ENCODE measurements at regions not wholly inside any gene's neighbourhood (a gene's known extent, or its start where the extent isn't known, plus 50 kb on each side); places are given as distances from the start of the nearest gene placed in this dataset.

- POLR2A ChIA-PET: no interaction called here
- H3K36me3 Mint-ChIP-seq: 0 out of 2 replicates have a peak, but pooled peaks cover 3% of the 10 kb centered on the region
- no peak for TF ChIP-seq IRF1 (CRISPR knock-in tag; IDR thresholded peaks at IDR 0.05)
- no peak for TF ChIP-seq ATF1 (CRISPR knock-in tag; IDR thresholded peaks at IDR 0.05)
- TF ChIP-seq ZNF219 (CRISPR knock-in tag; IDR thresholded peaks at IDR 0.05; ENCODE audit: borderline replicate concordance): no peak
- no peak for TF ChIP-seq USF2 (CRISPR knock-in tag; IDR thresholded peaks at IDR 0.05)
- no peak for TF ChIP-seq NFE2L1 (CRISPR knock-in tag; IDR thresholded peaks at IDR 0.05)
- no peaks in the 10 kb centered on the region for H3K27me3 Mint-ChIP-seq (ENCODE audit: low read depth)
- H3K4me3 Mint-ChIP-seq: no peak overlapping the region
- DNase-seq (ENCODE audit: low spot score) (no peak), ATAC-seq (peak; percentile 58)
- H3K27ac Mint-ChIP-seq: no peak overlapping the region
- H3K9me3 Mint-ChIP-seq: peaks cover 8% of the 10 kb centered on the region; the same call in 1 of the 2 replicates
- CTCF ChIA-PET: interaction anchor here (3.3 kb wide), 1 partner anchor 9 kb away, joined by 20 read pairs; no protein-coding TSS in a partner anchor
- H3K4me1 Mint-ChIP-seq: peaks cover 30% of the 10 kb centered on the region
Measured at GRCh38 chr18:70423988-70424387, 135.1 kb downstream of the SOCS6 start.

- TF ChIP-seq SP1 (CRISPR knock-in tag; conservative IDR thresholded peaks at IDR 0.05): no peak
- TF ChIP-seq IRF2 (CRISPR knock-in tag; IDR thresholded peaks at IDR 0.05; ENCODE audit: borderline replicate concordance, low read depth): no peak
- no peak for TF ChIP-seq PREB (CRISPR knock-in tag; IDR thresholded peaks at IDR 0.05; ENCODE audit: borderline replicate concordance)
- TF ChIP-seq TP53 (CRISPR knock-in tag; IDR thresholded peaks at IDR 0.05): no peak
- no peak for TF ChIP-seq NFATC4 (CRISPR knock-in tag; IDR thresholded peaks at IDR 0.05)
- no peak for TF ChIP-seq ZSCAN18 (CRISPR knock-in tag; IDR thresholded peaks at IDR 0.05)
- no peak for TF ChIP-seq ZNF219 (CRISPR knock-in tag; IDR thresholded peaks at IDR 0.05; ENCODE audit: borderline replicate concordance)
- no peak for TF ChIP-seq TCF7 (CRISPR knock-in tag; IDR thresholded peaks at IDR 0.05; ENCODE audit: low read depth)
- TF ChIP-seq FOXP4 (CRISPR knock-in tag; IDR thresholded peaks at IDR 0.05): no peak
- TF ChIP-seq ELF4 (CRISPR knock-in tag; IDR thresholded peaks at IDR 0.05; ENCODE audit: low read depth): no peak
- no peak for TF ChIP-seq SMAD4 (CRISPR knock-in tag; IDR thresholded peaks at IDR 0.05)
- TF ChIP-seq HMGA2 (CRISPR knock-in tag; IDR thresholded peaks at IDR 0.05): no peak
- no peak for TF ChIP-seq ATF1 (CRISPR knock-in tag; IDR thresholded peaks at IDR 0.05)
- TF ChIP-seq ZBTB21 (CRISPR knock-in tag; IDR thresholded peaks at IDR 0.05; ENCODE audit: borderline replicate concordance): no peak
- TF ChIP-seq ARID4B (CRISPR knock-in tag; IDR thresholded peaks at IDR 0.05; ENCODE audit: borderline replicate concordance): no peak
- TF ChIP-seq USF2 (CRISPR knock-in tag; IDR thresholded peaks at IDR 0.05): no peak
- Mint-ChIP-seq H3K27me3 (ENCODE audit: low read depth) (no peaks in the 10 kb centered on the region), H3K9me3 (peaks cover 8% of the 10 kb centered on the region; the same call in 1 of the 2 replicates), H3K4me3 (no peak overlapping the region), H3K27ac (peak overlapping the region; percentile 34), H3K36me3 (0 out of 2 replicates have a peak, but pooled peaks cover 3% of the 10 kb centered on the region), H3K4me1 (peaks cover 30% of the 10 kb centered on the region)
- DNase-seq (ENCODE audit: low spot score) (no peak), ATAC-seq (peak; percentile 40)
- CTCF ChIA-PET: interaction anchor here (3.3 kb wide), 1 partner anchor 10 kb away, joined by 20 read pairs; no protein-coding TSS in a partner anchor
- POLR2A ChIA-PET: no interaction called here
Measured at GRCh38 chr18:70423120-70423519, 134.3 kb downstream of the SOCS6 start.
